ENCODE measurements at regions not wholly inside any gene's neighbourhood (a gene's known extent, or its start where the extent isn't known, plus 50 kb on each side); places are given as distances from the start of the nearest gene placed in this dataset.

DNA sequence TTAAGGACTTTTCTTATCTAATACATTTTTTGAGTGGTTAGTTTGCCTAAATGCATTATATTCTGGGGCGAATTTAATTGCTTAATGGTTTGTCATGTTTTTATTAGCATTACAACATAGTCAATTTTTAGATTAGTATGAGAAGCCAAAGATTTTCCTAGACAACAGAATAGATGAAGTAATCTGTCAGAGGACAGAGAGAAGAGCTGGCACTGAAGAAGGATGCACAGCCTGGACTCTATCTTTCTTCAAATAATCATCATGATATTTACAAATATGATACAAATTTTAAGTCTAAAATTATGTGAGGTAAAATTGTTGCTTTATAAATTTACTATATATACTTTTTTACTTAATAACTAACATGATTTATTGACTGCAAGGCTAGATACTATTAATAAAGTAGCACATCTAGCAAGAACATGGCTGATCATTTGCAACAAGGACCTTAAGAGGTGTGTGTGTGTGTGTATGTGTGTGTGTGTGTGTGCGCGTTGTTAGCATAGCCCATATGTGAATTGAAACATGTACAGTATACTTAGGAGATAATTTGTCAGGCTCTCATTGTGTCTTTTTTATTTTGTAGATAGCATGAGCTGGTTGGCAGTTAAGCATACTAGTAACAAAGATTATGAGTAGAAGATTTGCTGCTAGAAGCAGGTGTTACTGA lies 752.2 kb downstream of the DCDC2C start:
- H3K4me3 ChIP-seq (ENCODE audit: low read depth, low read length): no peak overlapping the region
- in situ Hi-C loops (cut with HindIII; ENCODE audit: low sequenced_read_pairs): no loop called here
- no peak for DNase-seq (ENCODE audit: low read depth, low spot score)
- TF ChIP-seq, protein P1, sequence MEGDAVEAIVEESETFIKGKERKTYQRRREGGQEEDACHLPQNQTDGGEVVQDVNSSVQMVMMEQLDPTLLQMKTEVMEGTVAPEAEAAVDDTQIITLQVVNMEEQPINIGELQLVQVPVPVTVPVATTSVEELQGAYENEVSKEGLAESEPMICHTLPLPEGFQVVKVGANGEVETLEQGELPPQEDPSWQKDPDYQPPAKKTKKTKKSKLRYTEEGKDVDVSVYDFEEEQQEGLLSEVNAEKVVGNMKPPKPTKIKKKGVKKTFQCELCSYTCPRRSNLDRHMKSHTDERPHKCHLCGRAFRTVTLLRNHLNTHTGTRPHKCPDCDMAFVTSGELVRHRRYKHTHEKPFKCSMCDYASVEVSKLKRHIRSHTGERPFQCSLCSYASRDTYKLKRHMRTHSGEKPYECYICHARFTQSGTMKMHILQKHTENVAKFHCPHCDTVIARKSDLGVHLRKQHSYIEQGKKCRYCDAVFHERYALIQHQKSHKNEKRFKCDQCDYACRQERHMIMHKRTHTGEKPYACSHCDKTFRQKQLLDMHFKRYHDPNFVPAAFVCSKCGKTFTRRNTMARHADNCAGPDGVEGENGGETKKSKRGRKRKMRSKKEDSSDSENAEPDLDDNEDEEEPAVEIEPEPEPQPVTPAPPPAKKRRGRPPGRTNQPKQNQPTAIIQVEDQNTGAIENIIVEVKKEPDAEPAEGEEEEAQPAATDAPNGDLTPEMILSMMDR (IDR thresholded peaks at IDR 0.05; ENCODE audit: low read depth, low read length): no peak

DNA sequence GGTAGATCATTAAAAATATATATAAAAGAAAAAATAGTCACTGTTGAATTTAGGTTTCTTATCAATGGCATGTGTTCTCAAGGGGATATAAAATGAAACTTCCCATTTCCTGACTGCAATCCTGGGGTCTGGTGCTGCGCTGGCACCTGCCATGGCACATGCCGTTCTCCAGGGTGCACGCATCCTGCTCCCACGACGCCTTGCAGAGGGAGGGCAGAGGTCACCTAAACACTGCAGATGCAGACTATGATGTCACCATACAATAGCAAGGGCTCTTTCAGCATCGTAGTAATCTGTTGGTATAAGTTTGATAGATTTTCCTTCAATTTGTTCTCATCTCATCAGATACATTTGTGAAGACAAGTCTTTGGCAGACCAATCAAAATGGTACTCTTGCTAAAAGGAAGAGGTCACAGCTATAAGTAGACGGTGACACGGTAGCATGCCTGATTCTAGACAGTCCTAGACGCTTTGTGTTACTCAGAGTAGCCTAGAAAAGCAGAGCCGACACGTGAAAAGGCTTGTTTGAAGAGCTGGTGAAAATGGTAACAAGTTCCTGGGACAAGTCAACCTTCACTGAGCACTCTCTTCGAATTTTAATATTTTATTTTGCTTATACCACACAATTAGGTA lies 761.4 kb downstream of the DCDC2C start:
- DNase-seq (ENCODE audit: low read depth, low spot score): no peak
- TF ChIP-seq, protein P1 (IDR thresholded peaks at IDR 0.05; ENCODE audit: low read depth, low read length): no peak
- in situ Hi-C loops (cut with HindIII; ENCODE audit: low sequenced_read_pairs): no loop called here
- no peak overlapping the region for H3K4me3 ChIP-seq (ENCODE audit: low read depth, low read length)

- H3K4me3 ChIP-seq (ENCODE audit: low read depth, low read length): no peak overlapping the region
- no peak for DNase-seq (ENCODE audit: low read depth, low spot score)
- in situ Hi-C loops (cut with HindIII; ENCODE audit: low sequenced_read_pairs): no loop called here
- TF ChIP-seq, protein P1 (IDR thresholded peaks at IDR 0.05; ENCODE audit: low read depth, low read length): no peak
Measured at GRCh38 chr2:4465671-4466070, 762.3 kb downstream of the DCDC2C start.

DNA sequence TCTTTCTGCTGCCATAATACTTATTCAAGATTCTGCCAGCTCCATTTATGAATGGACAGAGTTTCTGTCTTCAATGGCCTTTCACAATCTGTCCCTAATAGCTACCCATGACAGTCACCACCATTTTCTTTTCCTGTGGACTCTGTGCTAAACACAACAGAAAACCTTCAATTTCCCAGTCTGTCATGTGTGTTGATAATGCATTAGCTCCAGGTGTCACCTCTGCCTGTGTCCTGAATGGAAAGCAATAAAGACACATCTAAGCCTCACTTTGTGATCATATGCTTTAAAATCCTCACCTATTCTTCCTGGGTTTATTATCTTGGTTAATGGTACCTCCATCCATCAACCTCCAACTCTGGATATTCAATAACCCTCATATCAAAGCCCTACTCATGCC lies 772.2 kb downstream of the DCDC2C start:
- in situ Hi-C loops (cut with HindIII; ENCODE audit: low sequenced_read_pairs): no loop called here
- TF ChIP-seq, protein P1 (IDR thresholded peaks at IDR 0.05; ENCODE audit: low read depth, low read length): no peak
- H3K4me3 ChIP-seq (ENCODE audit: low read depth, low read length): no peak overlapping the region
- no peak for DNase-seq (ENCODE audit: low read depth, low spot score)

DNA sequence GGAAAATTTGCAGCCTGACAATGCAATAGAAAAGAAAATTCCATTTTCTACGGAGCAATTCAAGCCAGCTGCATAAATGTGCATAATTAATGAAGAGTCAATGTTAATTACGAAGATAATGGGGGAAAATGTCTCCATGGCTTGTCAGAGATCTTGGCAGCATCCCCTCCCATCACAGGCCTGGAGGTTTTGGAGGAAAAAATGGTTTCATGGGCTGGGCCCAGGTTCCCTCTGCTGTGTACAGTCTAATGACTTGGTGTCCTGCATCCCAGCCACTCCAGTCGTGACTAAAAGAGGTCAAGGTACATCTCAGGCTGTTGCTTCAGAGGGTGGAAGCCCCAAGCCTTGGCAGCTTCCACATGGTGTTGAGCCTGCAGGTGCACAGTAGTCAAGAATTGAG lies 779.7 kb downstream of the DCDC2C start:
- TF ChIP-seq, protein P1 (IDR thresholded peaks at IDR 0.05; ENCODE audit: low read depth, low read length): no peak
- no peak overlapping the region for H3K4me3 ChIP-seq (ENCODE audit: low read depth, low read length)
- in situ Hi-C loops (cut with HindIII; ENCODE audit: low sequenced_read_pairs): no loop called here
- no peak for DNase-seq (ENCODE audit: low read depth, low spot score)

DNA sequence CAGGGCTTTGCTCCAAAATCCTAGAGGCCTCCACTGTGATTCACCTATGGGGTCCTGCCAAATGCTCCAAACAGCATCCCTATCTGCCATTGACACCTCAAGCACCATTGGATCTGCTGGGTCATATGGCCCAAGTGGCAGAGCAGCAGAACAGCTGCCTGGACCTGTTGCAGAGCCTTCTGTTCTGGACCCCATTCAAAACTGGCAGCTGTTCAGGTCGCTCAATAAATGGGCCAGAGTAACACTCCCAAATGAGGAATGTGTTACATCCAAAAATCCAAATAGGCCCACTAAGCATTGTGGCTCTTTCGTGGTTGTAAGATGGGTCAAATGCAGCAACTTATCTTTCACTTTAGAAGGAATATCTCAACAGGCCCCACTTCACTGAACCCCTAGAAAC lies 783.6 kb downstream of the DCDC2C start:
- in situ Hi-C loops (cut with HindIII; ENCODE audit: low sequenced_read_pairs): no loop called here

More for the DNA sequence above, 783.6 kb downstream of the DCDC2C start:
- TF ChIP-seq, protein P1 (IDR thresholded peaks at IDR 0.05; ENCODE audit: low read depth, low read length): no peak
- H3K4me3 ChIP-seq (ENCODE audit: low read depth, low read length): no peak overlapping the region
- DNase-seq (ENCODE audit: low read depth, low spot score): no peak
